SH-SY5Y (cell line): ENCODE measurements at regions not wholly inside any gene's neighbourhood (a gene's known extent, or its start where the extent isn't known, plus 50 kb on each side); places are given as distances from the start of the nearest gene placed in this dataset.

Experiments used
- GATA2 ChIP-seq: IDR thresholded peaks from 2 replicates; pipeline ENCODE4 v1.6.1; 2011; ENCODE audit warnings: mild to moderate bottlenecking, low read depth, low read length
- GATA3 ChIP-seq: IDR thresholded peaks from 2 replicates; pipeline ENCODE4 v1.6.1; 2011; ENCODE audit warnings: low read depth, mild to moderate bottlenecking, low read length, moderate library complexity

- TF ChIP-seq GATA3: no peak
- TF ChIP-seq GATA2: no peak
These were observed 155.6 kb upstream of the TSC22D2 start for GRCh38 chr3:150252462-150252861.

- TF ChIP-seq GATA3 (no peak), GATA2 (no peak)
These were observed 156.7 kb upstream of the TSC22D2 start for GRCh38 chr3:150251187-150252062.

GRCh38 chr3:150249779-150250470 is 158.2 kb upstream of the TSC22D2 start:
- TF ChIP-seq GATA3: no peak
- no peak for TF ChIP-seq GATA2

GRCh38 chr3:150248888-150249681 is 159.0 kb upstream of the TSC22D2 start:
- TF ChIP-seq GATA3: no peak
- no peak for TF ChIP-seq GATA2

DNA sequence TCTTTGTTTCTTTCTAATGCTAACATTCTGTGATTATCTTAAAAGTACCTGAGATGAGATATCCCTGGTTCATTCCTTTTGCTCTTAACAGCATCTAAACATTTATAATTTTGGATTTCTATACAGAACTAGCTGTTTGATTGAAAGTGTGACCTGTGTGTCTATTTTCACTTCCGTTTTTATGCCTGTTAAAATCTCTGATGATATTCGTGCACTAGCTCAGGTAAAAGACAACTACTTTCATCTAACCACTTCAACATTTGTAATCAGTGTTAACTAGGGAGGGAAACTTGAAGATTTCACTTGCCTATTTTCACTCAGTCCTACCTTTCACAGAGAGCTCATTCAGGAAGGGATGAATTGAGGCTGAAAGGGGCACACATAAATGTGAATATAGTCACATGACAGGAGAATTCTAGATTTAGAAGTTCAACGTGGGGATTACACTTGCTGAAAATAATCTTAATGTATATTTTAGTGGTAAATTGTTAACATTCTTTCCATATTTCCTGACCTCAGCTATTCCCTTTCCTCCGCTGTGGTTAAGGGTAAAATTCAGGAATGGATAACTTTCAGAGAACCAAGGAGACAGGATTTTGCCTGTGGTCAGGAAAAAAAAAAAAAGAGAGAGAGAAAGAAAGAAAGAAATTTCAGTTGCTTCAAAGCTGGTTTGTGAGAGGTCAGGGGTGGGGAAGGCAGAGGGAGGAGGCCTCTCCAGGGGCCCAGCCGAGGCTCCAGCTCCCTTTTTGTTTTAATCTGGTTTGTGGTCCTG is 159.8 kb upstream of the TSC22D2 start:
- no peak for TF ChIP-seq GATA3
- no peak for TF ChIP-seq GATA2

DNA sequence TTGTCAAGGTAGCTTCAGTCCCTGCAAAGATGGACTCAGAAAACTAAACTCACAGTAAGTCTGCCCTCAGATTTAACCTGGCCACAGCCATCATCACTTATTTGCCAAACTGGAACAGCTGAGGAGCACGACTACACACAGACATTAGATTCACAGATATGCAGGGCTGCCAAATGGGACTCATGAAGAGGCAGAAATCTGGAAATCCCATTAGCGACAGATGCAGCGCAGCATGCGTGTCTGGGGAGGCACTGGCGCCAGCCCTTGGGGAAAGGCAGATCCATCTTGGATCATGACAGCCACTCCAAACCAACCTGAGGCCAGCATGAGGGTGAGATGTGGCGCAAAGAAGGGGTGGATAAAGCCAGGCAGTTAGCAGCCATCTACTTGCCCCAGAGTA is 160.7 kb upstream of the TSC22D2 start:
- TF ChIP-seq GATA3: no peak
- TF ChIP-seq GATA2: no peak

DNA sequence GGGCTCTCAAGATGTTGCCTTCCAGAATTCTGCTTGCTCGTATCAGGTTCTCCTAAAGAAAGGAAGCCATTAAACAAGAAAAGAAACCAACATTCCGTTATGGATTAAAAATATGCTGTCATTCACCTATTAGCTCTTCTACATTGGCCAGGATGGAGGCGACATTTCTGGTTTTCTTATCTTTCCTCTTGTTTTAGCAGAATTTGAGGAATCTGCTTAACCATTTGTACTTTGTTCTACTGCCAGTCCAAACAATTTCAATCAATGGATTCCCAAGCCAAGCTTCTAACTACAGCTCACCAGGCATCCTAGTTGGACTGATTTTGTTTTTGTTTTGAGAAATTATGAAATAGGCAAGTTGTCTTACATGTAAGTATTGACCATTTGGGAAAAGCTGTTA is 164.6 kb upstream of the TSC22D2 start:
- TF ChIP-seq GATA3 (no peak), GATA2 (no peak)

GRCh38 chr3:150242220-150242936 is 165.7 kb upstream of the TSC22D2 start:
- TF ChIP-seq GATA3: no peak
- no peak for TF ChIP-seq GATA2

DNA sequence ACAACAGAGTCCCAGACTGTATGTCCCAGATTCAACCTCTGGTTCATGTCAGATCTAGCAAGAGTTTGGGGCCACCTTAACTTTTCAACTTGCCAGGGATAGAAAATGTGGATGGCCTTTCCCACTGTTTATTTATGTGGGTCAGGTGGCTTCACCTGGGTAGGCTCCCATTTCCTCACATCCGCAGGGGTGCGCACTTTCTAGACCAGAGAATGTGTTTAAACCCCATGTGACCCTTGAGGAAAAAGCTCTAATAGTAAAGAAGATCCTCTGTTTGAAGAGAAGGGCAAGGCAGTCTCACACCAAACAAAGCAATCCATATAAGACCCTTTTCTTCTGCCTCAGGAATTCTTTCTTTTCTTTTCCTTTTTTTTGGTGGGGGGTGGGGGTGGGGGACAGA is 167.2 kb upstream of the TSC22D2 start:
- TF ChIP-seq GATA2 (no peak), GATA3 (no peak)

DNA sequence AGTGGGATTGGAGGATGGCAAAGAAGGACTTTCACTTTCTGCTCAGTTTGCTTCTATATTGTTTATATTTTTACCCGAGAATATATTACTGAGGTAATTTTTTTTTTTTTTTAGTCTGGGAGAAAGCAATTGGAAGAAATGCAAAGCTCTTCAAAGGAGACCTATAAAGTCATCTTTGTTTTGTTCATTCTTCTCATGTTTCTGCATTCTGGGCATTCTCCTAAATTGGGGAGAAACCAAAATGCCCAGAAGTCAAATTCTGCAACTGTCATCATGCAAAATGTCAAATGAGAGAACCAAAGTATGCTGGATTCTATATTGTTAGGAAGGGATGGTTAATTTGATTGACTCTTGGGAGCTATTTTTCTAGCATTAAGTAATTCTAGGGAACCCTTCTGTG is 168.3 kb upstream of the TSC22D2 start:
- no peak for TF ChIP-seq GATA3
- no peak for TF ChIP-seq GATA2

GRCh38 chr3:150238995-150239619 is 169.0 kb upstream of the TSC22D2 start:
- no peak for TF ChIP-seq GATA2
- TF ChIP-seq GATA3: no peak

GRCh38 chr3:150238048-150238802 is 169.9 kb upstream of the TSC22D2 start:
- TF ChIP-seq GATA2: no peak
- TF ChIP-seq GATA3: no peak

GRCh38 chr3:150237490-150237889 is 170.6 kb upstream of the TSC22D2 start:
- TF ChIP-seq GATA3 (no peak), GATA2 (no peak)
